ENCODE measurements at regions not wholly inside any gene's neighbourhood (a gene's known extent, or its start where the extent isn't known, plus 50 kb on each side); places are given as distances from the start of the nearest gene placed in this dataset.

GRCh38 chr12:97140355-97140754, 233.3 kb downstream of the NEDD1 start (continued):
- TF ChIP-seq CTCF (IDR thresholded peaks at IDR 0.05 in 2 of 3, conservative IDR thresholded peaks at IDR 0.05 in 1 of 3; ENCODE audit: borderline replicate concordance in 1 of 3, insufficient read depth in 1 of 3, low read depth in 2 of 3, low read length in 2 of 3) = no peak
- no peak for TF ChIP-seq RAD21 (IDR thresholded peaks at IDR 0.05; ENCODE audit: low read depth)

GRCh38 chr12:97142737-97143410, 235.8 kb downstream of the NEDD1 start:
- no peaks in the 10 kb centered on the region for H4K20me1 ChIP-seq (ENCODE audit: insufficient read depth)
- H3K4me3 ChIP-seq (replicated peaks in 1 of 2; ENCODE audit: low read depth in 1 of 2, low read length in 2 of 2) = no peak overlapping the region
- H3K9me2 ChIP-seq (ENCODE audit: insufficient read depth) = no peaks in the 10 kb centered on the region
- no peaks in the 10 kb centered on the region for H3K9me3 ChIP-seq (ENCODE audit: control insufficient read depth in 1 of 2, insufficient read depth in 1 of 2, low read depth in 1 of 2, low read length in 2 of 2)
- no TSS peak for BruUV-seq (replicated peaks)
- no peak overlapping the region for H3K4me2 ChIP-seq (ENCODE audit: low read length)
- DNase-seq (ENCODE audit: low read depth, low spot score) (no peak), ATAC-seq (no peak)
- H3K27me3 ChIP-seq (ENCODE audit: insufficient read depth, low read length) = peaks cover 33% of the 10 kb centered on the region
- CTCF ChIA-PET = no interaction called here
- no peaks in the 10 kb centered on the region for H3K36me3 ChIP-seq (ENCODE audit: control insufficient read depth in 1 of 2, insufficient read depth in 2 of 2, low read length in 2 of 2)
- no peak overlapping the region for H2AFZ ChIP-seq (ENCODE audit: low read depth, low read length, poor library complexity, severe bottlenecking)
- intact Hi-C loops (cut with micrococcal nuclease) = no loop called here
- RAD21 ChIA-PET (ENCODE audit: low non-redundant PET in 1 of 2, low total read pairs in 2 of 2, uncharacterized antibody in 2 of 2, unreplicated experiment in 2 of 2) = no interaction called here
- POLR2A ChIA-PET = no interaction called here
- no peaks in the 10 kb centered on the region for H3K79me2 ChIP-seq (ENCODE audit: insufficient read depth, low read length)
- H3K9ac ChIP-seq (ENCODE audit: low read length) = no peak overlapping the region
- no peak overlapping the region for H3K27ac ChIP-seq (ENCODE audit: low read depth, low read length)
- H3K4me1 ChIP-seq (ENCODE audit: control insufficient read depth in 1 of 2, insufficient read depth in 2 of 2, low read length in 2 of 2) = no peaks in the 10 kb centered on the region
- no peak for TF ChIP-seq SIN3A (IDR thresholded peaks at IDR 0.05; ENCODE audit: low read depth)
- TF ChIP-seq EGR1 (IDR thresholded peaks at IDR 0.05; ENCODE audit: low read depth) = no peak
- no peak for TF ChIP-seq POLR2AphosphoS5 (IDR thresholded peaks at IDR 0.05; ENCODE audit: low read depth, low read length)
- no peak for TF ChIP-seq CTCF (IDR thresholded peaks at IDR 0.05 in 2 of 3, conservative IDR thresholded peaks at IDR 0.05 in 1 of 3; ENCODE audit: borderline replicate concordance in 1 of 3, insufficient read depth in 1 of 3, low read depth in 2 of 3, low read length in 2 of 3)
- no peak for TF ChIP-seq SP1 (IDR thresholded peaks at IDR 0.05; ENCODE audit: low read depth)
- TF ChIP-seq CEBPB (IDR thresholded peaks at IDR 0.05; ENCODE audit: low read depth) = no peak
- TF ChIP-seq REST (IDR thresholded peaks at IDR 0.05; ENCODE audit: low read depth) = no peak
- no peak for TF ChIP-seq ZBTB33 (IDR thresholded peaks at IDR 0.05; ENCODE audit: extremely low read depth, insufficient replicate concordance, low read length)
- no peak for TF ChIP-seq CBX3 (IDR thresholded peaks at IDR 0.05; ENCODE audit: low read depth)
- TF ChIP-seq POLR2A (IDR thresholded peaks at IDR 0.05; ENCODE audit: borderline replicate concordance, extremely low read depth, insufficient read depth, insufficient read length) = no peak
- TF ChIP-seq MAX (IDR thresholded peaks at IDR 0.05) = no peak
- TF ChIP-seq EZH2 (IDR thresholded peaks at IDR 0.05) = no peak
- no peak for TF ChIP-seq ELF1 (IDR thresholded peaks at IDR 0.05; ENCODE audit: borderline replicate concordance, low read depth)
- no peak for TF ChIP-seq SRF (IDR thresholded peaks at IDR 0.05; ENCODE audit: low read depth)
- TF ChIP-seq RAD21 (IDR thresholded peaks at IDR 0.05; ENCODE audit: low read depth) = no peak

Data from HCT116 (cell line).